Stimulated activated CD4-positive, alpha-beta T cell treated with anti-CD3 and anti-CD28 coated beads, Interleukin-15, amount 100 ng/mL, for 24 hours (primary cell): ENCODE measurements at regions not wholly inside any gene's neighbourhood (a gene's known extent, or its start where the extent isn't known, plus 50 kb on each side); places are given as distances from the start of the nearest gene placed in this dataset.

ENCODE experiments used
- DNase-seq: peaks from one replicate; pipeline ENCODE4 v3.0.0-alpha.2; 2020

DNA sequence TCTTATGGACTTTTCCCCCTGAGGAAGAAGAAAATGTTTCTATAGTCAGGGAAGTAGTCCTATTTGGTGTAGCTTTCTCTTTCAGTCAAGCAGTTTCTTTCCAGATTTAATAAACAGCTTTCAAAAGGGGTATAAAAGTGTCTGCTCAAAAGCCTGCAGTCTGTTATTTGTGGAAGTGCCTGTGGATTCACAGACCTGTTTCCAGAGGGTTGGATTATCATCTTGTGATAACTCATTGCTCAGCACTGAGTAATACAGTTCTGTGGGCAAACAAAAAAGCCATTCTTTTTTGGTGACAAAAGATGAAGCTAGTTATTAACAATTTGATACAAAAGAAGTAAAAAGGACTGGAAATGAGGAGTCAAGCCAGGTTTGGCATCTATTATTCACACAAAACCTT, 358.2 kb upstream of the ID4 start:
- DNase-seq: no peak

DNA sequence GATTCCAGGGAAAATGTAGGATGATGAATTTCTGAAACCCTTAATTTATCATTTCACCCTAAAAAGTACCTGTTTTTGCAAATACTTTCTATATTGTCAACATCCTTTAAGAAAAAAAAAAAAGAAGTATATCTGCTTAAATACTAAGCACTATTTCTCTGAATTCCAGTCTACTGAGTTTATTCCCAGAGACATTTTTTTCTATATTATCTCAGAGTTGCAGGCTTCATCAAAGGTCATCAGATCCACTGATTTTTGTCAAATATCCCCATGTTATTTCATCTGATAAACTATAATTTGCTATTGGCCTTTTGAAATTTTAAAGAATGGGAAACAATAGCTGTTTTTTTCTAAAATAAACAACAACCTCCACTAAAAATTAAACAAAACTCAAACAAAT, 357.6 kb upstream of the ID4 start:
- DNase-seq: no peak

DNA sequence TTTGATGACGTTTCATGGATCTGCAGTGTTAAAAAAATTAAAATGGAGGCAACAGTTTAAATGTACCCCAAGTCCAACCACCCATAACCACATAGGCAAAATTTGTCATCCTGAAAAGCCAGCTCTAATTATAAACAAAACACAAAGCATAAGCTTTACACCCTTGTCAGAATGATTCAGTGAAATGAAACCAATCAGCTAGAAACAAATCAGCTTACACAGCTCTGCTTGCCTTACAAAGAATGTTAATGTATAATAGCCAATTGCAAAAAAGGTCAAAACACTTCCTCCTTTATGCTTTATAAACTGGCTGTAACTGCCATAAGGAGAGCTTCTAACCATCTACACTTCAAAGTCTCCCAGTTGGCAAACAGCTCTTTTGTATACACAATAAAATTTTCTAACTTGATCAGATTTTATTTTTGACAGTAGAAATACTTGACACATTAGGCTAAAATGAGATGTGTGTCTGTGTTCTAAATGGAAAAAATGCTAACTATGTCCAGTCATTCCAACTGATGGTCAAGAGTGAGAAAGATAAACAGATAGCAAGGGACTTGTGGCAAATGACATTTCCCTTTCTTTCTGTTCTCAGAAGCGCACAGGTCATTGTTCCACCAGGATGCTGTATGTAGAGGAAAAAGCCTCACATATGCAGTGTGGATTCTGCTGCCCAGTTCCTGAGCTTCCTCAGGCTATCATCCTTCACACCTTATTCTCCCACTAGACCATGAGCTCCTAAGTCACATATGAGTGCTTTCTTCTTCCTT, 344.3 kb upstream of the ID4 start:
- DNase-seq: no peak

DNA sequence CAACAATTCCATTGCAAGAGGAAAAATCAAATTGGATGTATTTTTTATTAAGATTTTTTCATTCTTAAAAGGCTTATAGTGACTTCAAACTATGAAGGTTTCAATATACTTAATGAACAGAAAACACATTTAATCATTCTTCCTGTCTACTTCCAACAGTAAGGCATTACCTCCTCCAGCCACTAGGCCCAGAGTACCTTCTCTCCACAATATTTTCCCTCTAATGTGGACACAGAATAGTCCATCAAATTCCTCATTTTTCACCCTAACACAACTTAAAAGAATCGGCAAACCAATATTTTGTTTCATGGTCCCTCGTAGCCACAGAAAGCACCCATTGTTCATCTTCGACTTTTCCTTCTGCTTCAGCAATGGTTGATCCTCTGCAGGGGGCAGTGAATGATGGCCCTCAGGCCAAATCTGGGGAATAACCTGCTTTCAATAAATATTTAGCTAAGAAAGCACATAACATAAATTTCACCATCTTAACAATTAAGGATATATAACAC, 335.4 kb upstream of the ID4 start:
- no peak for DNase-seq

DNA sequence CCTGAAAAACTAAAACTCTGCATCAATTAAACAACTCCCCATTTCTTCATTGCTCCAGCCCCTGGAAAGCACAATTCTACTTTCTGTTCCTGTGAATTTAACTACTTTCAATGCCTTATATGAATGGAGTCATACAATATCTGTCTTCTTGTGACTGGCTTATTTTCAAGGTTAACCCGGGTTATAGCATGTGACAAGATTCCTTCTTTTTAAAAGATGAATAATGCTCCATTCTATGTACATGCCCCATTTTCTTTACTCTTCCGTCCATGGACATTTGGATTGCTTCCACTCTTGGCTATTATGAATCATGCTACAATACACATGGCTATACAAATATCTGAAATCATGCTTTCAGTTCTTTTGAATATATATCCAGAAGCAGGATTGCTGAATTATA, 334.9 kb upstream of the ID4 start:
- no peak for DNase-seq

DNA sequence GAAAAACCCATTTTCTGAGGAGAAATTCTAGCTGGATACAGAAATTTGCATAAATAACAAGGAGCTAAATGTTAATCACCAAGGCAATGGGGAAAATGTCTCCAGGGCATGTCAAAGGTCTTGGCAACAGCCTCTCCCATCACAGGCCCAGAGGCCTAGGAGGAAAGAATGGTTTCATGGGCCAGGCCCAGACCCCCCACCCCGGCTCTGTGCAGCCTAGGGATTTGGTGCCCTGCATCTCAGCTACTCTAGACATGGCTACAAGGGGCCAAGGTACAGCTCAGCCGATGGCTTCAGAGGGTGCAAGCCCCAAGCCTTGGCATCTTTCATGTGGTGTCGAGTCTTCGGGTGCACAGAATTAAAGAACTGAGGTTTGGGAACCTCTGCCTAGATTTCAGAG, 321.2 kb upstream of the ID4 start:
- no peak for DNase-seq

GRCh38 chr6:19519941-19520340, 317.2 kb upstream of the ID4 start:
- DNase-seq: no peak

GRCh38 chr6:19524366-19525186, 312.6 kb upstream of the ID4 start:
- no peak for DNase-seq

DNA sequence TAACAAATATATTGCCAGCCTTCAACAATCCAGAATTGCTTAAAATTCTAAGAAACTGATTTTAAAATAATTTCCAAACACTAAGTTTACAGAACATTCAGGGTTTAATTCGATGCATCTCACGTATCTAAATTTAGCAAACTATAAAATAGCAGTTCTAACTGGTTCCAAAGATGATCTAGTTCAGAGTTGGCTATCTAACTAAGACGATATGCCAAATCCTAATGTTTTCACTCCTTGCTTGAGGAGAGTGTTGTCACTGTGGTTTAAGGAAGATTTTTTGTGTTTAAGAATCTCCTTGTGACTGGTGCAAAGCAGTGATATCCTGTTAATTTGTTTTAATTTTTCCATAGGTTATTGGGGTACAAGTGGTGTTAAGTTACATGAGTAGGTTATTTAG, 311.5 kb upstream of the ID4 start:
- no peak for DNase-seq

- DNase-seq: no peak
Measured at GRCh38 chr6:19530188-19530587, 307.0 kb upstream of the ID4 start.

GRCh38 chr6:19535351-19535750, 301.8 kb upstream of the ID4 start:
- no peak for DNase-seq

DNA sequence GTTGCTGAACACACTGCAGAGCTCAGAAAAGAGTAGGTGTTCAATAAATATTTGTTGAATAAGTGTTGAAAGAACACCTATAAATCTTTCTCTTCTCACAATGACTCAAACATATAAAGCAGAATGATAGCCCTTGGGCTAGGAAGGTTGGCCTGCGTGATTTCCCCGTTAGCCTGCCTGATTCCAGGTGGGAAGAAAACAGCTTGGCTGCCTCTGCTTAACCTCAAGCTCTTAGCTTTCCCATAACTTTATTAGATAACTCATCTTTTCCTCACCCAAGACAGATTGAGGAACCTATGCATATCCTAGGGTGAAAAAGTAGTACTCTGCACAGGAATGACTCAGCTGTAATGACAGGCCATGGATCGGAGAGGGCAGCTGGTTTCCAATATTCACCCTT, 300.3 kb upstream of the ID4 start:
- DNase-seq: no peak

- no peak for DNase-seq
Measured at GRCh38 chr6:19538096-19538495, 299.1 kb upstream of the ID4 start.

DNA sequence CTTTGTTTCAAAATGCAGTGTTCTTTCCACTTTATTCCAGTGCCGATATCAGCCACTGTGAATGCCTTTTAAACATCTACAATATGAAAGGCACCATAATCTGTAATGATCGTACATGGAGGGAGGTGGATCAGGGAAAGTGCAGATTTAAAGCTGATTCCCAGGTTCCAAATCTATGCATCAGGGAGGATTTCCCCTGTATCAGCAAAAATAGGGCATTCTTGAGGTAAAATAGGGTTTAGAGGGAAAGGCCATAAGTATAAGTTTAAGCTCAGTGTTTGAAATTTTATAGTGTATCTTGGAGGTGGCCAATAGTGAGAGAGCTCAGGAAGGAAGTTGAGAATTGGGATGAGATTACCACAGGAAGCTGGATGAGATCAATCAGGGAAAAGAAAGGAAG, 289.7 kb upstream of the ID4 start:
- no peak for DNase-seq

- DNase-seq: no peak
Measured at GRCh38 chr6:19549109-19549508, 288.1 kb upstream of the ID4 start.

- no peak for DNase-seq
Measured at GRCh38 chr6:19550380-19550779, 286.8 kb upstream of the ID4 start.

- no peak for DNase-seq
Measured at GRCh38 chr6:19551611-19552010, 285.6 kb upstream of the ID4 start.

GRCh38 chr6:19552076-19552475, 285.1 kb upstream of the ID4 start:
- no peak for DNase-seq

GRCh38 chr6:19552588-19552987, 284.6 kb upstream of the ID4 start:
- DNase-seq: no peak

DNA sequence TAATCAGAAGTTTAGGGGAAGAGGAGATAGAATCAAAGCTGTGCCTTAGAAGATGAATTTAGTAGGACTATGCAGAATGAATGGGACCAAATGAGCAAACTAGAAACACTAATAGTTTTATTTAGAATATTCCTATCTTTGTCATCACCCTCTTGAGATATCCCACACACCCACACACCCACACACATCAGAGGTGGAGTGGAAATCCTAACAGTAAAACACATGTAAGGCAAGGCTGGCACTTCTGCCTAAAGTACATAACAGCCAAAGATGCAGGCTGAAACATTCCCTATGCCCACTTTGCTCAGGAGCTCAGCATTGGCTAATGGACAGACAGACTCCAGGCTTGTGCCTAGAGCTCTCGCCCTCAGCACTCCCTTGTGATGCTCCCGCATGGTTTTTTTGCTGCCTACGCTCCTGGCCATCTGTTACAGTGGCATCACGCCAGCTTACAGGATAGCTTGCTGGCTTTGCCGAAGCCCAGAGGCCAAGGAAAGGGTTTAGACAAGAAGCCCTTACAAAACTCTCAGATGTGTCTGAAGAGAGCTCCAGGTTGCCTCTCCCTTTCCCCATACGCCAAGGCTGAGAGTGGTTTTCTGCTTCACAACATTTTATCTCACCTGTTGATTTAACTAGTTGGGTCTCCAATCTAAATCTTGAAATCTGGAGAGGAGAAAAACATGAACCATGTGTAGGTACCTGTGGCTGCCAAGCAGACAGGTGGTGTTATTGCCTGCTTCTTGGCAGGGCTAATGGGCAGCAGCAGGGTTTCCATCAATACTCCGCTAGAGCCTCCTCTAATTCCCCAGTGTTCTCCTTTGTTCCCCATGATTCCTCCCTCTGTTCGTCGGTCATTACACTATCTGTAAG, 282.6 kb upstream of the ID4 start:
- DNase-seq: no peak

GRCh38 chr6:19557191-19557590, 280.0 kb upstream of the ID4 start:
- DNase-seq: no peak

GRCh38 chr6:19558201-19558600, 279.0 kb upstream of the ID4 start:
- no peak for DNase-seq

- DNase-seq: no peak
Measured at GRCh38 chr6:19558934-19559333, 278.2 kb upstream of the ID4 start.
